CD8-positive, alpha-beta memory T cell (primary cell): ENCODE measurements at regions not wholly inside any gene's neighbourhood (a gene's known extent, or its start where the extent isn't known, plus 50 kb on each side); places are given as distances from the start of the nearest gene placed in this dataset.
"Not testable (repeated sequence)": the region's sequence is repeated elsewhere in the genome, so short reads cannot be mapped to it uniquely, and the experiment has no call there.

Source experiments
- CTCF ChIA-PET: fragments of 350-600 bp; sonication (Branson Sonifier 250); formaldehyde crosslinking; loops from one replicate; lab custom pipeline; 2021; ENCODE audit warnings: antibody characterized with exemption; lab: Charles Lee
- POLR2A ChIA-PET: fragments of 350-600 bp; sonication (Branson Sonifier 250); formaldehyde crosslinking; loops from one replicate; lab custom pipeline; 2021; ENCODE audit warnings: antibody characterized with exemption; lab: Charles Lee
- DNase-seq, 5 donors: peaks; one replicate each; pipeline versions ENCODE4 v3.0.0 to v3.0.0-alpha.2; 2020 to 2022; ENCODE audit warnings: mixed read lengths in 1 of 5
- H3K27ac ChIP-seq: one replicate; pipeline ENCODE4 v1.7.0; 2013; ENCODE audit warnings: low read depth, mild to moderate bottlenecking, low read length, moderate library complexity
- H3K27me3 ChIP-seq: 2 replicates; pipeline ENCODE4 v1.7.0; 2013; ENCODE audit warnings: low read length, mild to moderate bottlenecking; ENCODE audit not compliant: insufficient read depth, poor library complexity, severe bottlenecking
- H3K36me3 ChIP-seq: 2 replicates; pipeline ENCODE4 v1.7.0; 2013; ENCODE audit warnings: mild to moderate bottlenecking, low read length, moderate library complexity; ENCODE audit not compliant: insufficient read depth
- H3K4me1 ChIP-seq: 2 replicates; pipeline ENCODE4 v1.7.0; 2013; ENCODE audit warnings: mild to moderate bottlenecking, low read length, moderate library complexity; ENCODE audit not compliant: insufficient read depth
- H3K4me3 ChIP-seq: 2 replicates; pipeline ENCODE4 v1.7.0; 2013; ENCODE audit warnings: mild to moderate bottlenecking, low read length
- H3K9me3 ChIP-seq: 2 replicates; pipeline ENCODE4 v1.7.0; 2013; ENCODE audit warnings: mild to moderate bottlenecking, low read length
- H3K27ac Mint-ChIP-seq, 8 donors: one replicate each; pipeline ENCODE4 v1.8.0; 2020 to 2021; ENCODE audit warnings: mixed read lengths in 8 of 8, mild to moderate bottlenecking in 6 of 8, inconsistent platforms in 3 of 8, moderate library complexity in 3 of 8
- H3K27me3 Mint-ChIP-seq, 2 donors: one replicate each; pipeline ENCODE4 v1.8.0; 2020 to 2021; ENCODE audit warnings: mixed read lengths in 2 of 2, mild to moderate bottlenecking in 1 of 2, moderate library complexity in 1 of 2
- H3K36me3 Mint-ChIP-seq, 3 donors: one replicate each; pipeline ENCODE4 v1.8.0; 2020 to 2021; ENCODE audit warnings: mixed read lengths in 3 of 3, inconsistent platforms in 1 of 3, mild to moderate bottlenecking in 1 of 3
- H3K4me1 Mint-ChIP-seq, 3 donors: one replicate each; pipeline ENCODE4 v1.8.0; 2020 to 2021; ENCODE audit warnings: mixed read lengths in 3 of 3, inconsistent platforms in 1 of 3, mild to moderate bottlenecking in 1 of 3
- H3K4me3 Mint-ChIP-seq, 7 donors: one replicate each; pipeline ENCODE4 v1.8.0; 2020 to 2021; ENCODE audit warnings: mixed read lengths in 7 of 7, mild to moderate bottlenecking in 6 of 7, moderate library complexity in 4 of 7, inconsistent platforms in 2 of 7
- H3K9me3 Mint-ChIP-seq, 5 donors: one replicate each; pipeline ENCODE4 v1.8.0; 2020 to 2022; ENCODE audit warnings: mixed read lengths in 5 of 5, mild to moderate bottlenecking in 3 of 5, moderate library complexity in 2 of 5, inconsistent platforms in 1 of 5

- CTCF ChIA-PET, H3K9me3 ChIP-seq, H3K4me3 Mint-ChIP-seq, H3K27ac Mint-ChIP-seq, H3K36me3 ChIP-seq, DNase-seq, H3K27me3 Mint-ChIP-seq, H3K36me3 Mint-ChIP-seq, H3K27ac ChIP-seq, H3K4me1 Mint-ChIP-seq, H3K4me3 ChIP-seq, H3K27me3 ChIP-seq, H3K4me1 ChIP-seq, POLR2A ChIA-PET: not testable (repeated sequence)
- peaks cover 0 to 14% (median 8%) of the 10 kb centered on the region in 5 donors for H3K9me3 Mint-ChIP-seq
These were observed 822.1 kb downstream of the KCNMA1 start for GRCh38 chr10:76815505-76815904.

- H3K4me1 Mint-ChIP-seq, result no peaks in the 10 kb centered on the region
- ChIA-PET POLR2A (no interaction called here), CTCF (no interaction called here)
- no peaks in the 10 kb centered on the region for H3K27me3 ChIP-seq
- H3K27ac Mint-ChIP-seq, result peak overlapping the region in 1 of 8 donors; percentile 17
- H3K9me3 Mint-ChIP-seq, result peaks cover 0 to 10% (median 6%) of the 10 kb centered on the region in 5 donors
- no peaks in the 10 kb centered on the region for H3K4me1 ChIP-seq
- H3K27me3 Mint-ChIP-seq, result peaks cover 0 to 3% of the 10 kb centered on the region in 2 donors
- no peak overlapping the region for H3K4me3 Mint-ChIP-seq
- no peaks in the 10 kb centered on the region for H3K36me3 Mint-ChIP-seq
- no peaks in the 10 kb centered on the region for H3K36me3 ChIP-seq
- no peaks in the 10 kb centered on the region for H3K9me3 ChIP-seq
- H3K4me3 ChIP-seq, result no peak overlapping the region
- H3K27ac ChIP-seq, result no peak overlapping the region
- DNase-seq, result no peak
These were observed 826.2 kb downstream of the KCNMA1 start for GRCh38 chr10:76811430-76811829.

- H3K4me3 ChIP-seq, result no peak overlapping the region
- peaks cover 0 to 1% of the 10 kb centered on the region in 2 donors for H3K27me3 Mint-ChIP-seq
- no peaks in the 10 kb centered on the region for H3K27me3 ChIP-seq
- no peak overlapping the region for H3K4me3 Mint-ChIP-seq
- H3K9me3 Mint-ChIP-seq, result peaks cover 4 to 10% (median 6%) of the 10 kb centered on the region in 5 donors
- H3K4me1 ChIP-seq, result no peaks in the 10 kb centered on the region
- no peaks in the 10 kb centered on the region for H3K4me1 Mint-ChIP-seq
- no peak overlapping the region for H3K27ac Mint-ChIP-seq
- ChIA-PET CTCF (no interaction called here), POLR2A (no interaction called here)
- H3K27ac ChIP-seq, result no peak overlapping the region
- no peaks in the 10 kb centered on the region for H3K36me3 ChIP-seq
- H3K36me3 Mint-ChIP-seq, result peaks cover 0 to 3% (median 0%) of the 10 kb centered on the region in 3 donors
- no peaks in the 10 kb centered on the region for H3K9me3 ChIP-seq
- DNase-seq, result no peak
These were observed 849.2 kb downstream of the KCNMA1 start for GRCh38 chr10:76788452-76788811.

- no peaks in the 10 kb centered on the region for H3K9me3 ChIP-seq
- Mint-ChIP-seq H3K4me3 (no peak overlapping the region), H3K36me3 (peaks cover 0 to 3% (median 0%) of the 10 kb centered on the region in 3 donors), H3K9me3 (peaks cover 4 to 10% (median 6%) of the 10 kb centered on the region in 5 donors), H3K27ac (no peak overlapping the region), H3K27me3 (peaks cover 0 to 1% of the 10 kb centered on the region in 2 donors), H3K4me1 (no peaks in the 10 kb centered on the region)
- H3K27ac ChIP-seq, result no peak overlapping the region
- ChIA-PET POLR2A (no interaction called here), CTCF (no interaction called here)
- no peak overlapping the region for H3K4me3 ChIP-seq
- no peaks in the 10 kb centered on the region for H3K4me1 ChIP-seq
- no peak for DNase-seq
- no peaks in the 10 kb centered on the region for H3K36me3 ChIP-seq
- H3K27me3 ChIP-seq, result no peaks in the 10 kb centered on the region
These were observed 849.7 kb downstream of the KCNMA1 start for GRCh38 chr10:76787746-76788451.

- Mint-ChIP-seq H3K36me3 (peaks cover 0 to 3% (median 0%) of the 10 kb centered on the region in 3 donors), H3K27me3 (peaks cover 0 to 1% of the 10 kb centered on the region in 2 donors), H3K4me1 (no peaks in the 10 kb centered on the region), H3K27ac (no peak overlapping the region), H3K9me3 (peaks cover 4 to 10% (median 6%) of the 10 kb centered on the region in 5 donors), H3K4me3 (no peak overlapping the region)
- Histone ChIP-seq H3K4me3 (no peak overlapping the region), H3K36me3 (no peaks in the 10 kb centered on the region), H3K4me1 (no peaks in the 10 kb centered on the region), H3K27ac (no peak overlapping the region), H3K27me3 (no peaks in the 10 kb centered on the region), H3K9me3 (no peaks in the 10 kb centered on the region)
- CTCF ChIA-PET, result no interaction called here
- no peak for DNase-seq
- POLR2A ChIA-PET, result no interaction called here
These were observed 851.0 kb downstream of the KCNMA1 start for GRCh38 chr10:76786504-76787072.

GRCh38 chr10:76784076-76784475 is 853.5 kb downstream of the KCNMA1 start:
- Histone ChIP-seq H3K27ac (no peak overlapping the region), H3K4me3 (no peak overlapping the region), H3K4me1 (no peaks in the 10 kb centered on the region), H3K36me3 (no peaks in the 10 kb centered on the region), H3K9me3 (no peaks in the 10 kb centered on the region), H3K27me3 (no peaks in the 10 kb centered on the region)
- POLR2A ChIA-PET, result no interaction called here
- Mint-ChIP-seq H3K27ac (no peak overlapping the region), H3K27me3 (peaks cover 0 to 3% of the 10 kb centered on the region in 2 donors), H3K4me3 (no peak overlapping the region), H3K36me3 (peaks cover 0 to 3% (median 0%) of the 10 kb centered on the region in 3 donors), H3K4me1 (no peaks in the 10 kb centered on the region), H3K9me3 (peaks cover 0 to 7% (median 5%) of the 10 kb centered on the region in 5 donors)
- CTCF ChIA-PET, result no interaction called here
- no peak for DNase-seq

GRCh38 chr10:76779796-76780301 is 857.8 kb downstream of the KCNMA1 start:
- POLR2A ChIA-PET, result no interaction called here
- no peaks in the 10 kb centered on the region for H3K36me3 Mint-ChIP-seq
- no peak overlapping the region for H3K27ac ChIP-seq

GRCh38 chr10:76778914-76779795 is 858.5 kb downstream of the KCNMA1 start:
- Mint-ChIP-seq H3K9me3 (peaks cover 6 to 16% (median 9%) of the 10 kb centered on the region in 5 donors), H3K4me3 (no peak overlapping the region), H3K27ac (no peak overlapping the region), H3K36me3 (no peaks in the 10 kb centered on the region), H3K4me1 (no peaks in the 10 kb centered on the region), H3K27me3 (peaks cover 0 to 1% of the 10 kb centered on the region in 2 donors)
- Histone ChIP-seq H3K27ac (no peak overlapping the region), H3K9me3 (no peaks in the 10 kb centered on the region), H3K4me1 (no peaks in the 10 kb centered on the region), H3K4me3 (no peak overlapping the region), H3K36me3 (no peaks in the 10 kb centered on the region), H3K27me3 (no peaks in the 10 kb centered on the region)
- no peak for DNase-seq
- ChIA-PET POLR2A (no interaction called here), CTCF (no interaction called here)

More at GRCh38 chr10:76779796-76780301, 857.8 kb downstream of the KCNMA1 start:
- Histone ChIP-seq H3K4me1 (no peaks in the 10 kb centered on the region), H3K36me3 (no peaks in the 10 kb centered on the region), H3K9me3 (no peaks in the 10 kb centered on the region), H3K4me3 (no peak overlapping the region), H3K27me3 (no peaks in the 10 kb centered on the region)
- Mint-ChIP-seq H3K4me1 (no peaks in the 10 kb centered on the region), H3K27ac (peak overlapping the region in 1 of 8 donors; percentile 43), H3K27me3 (peaks cover 0 to 1% of the 10 kb centered on the region in 2 donors), H3K4me3 (no peak overlapping the region), H3K9me3 (peaks cover 3 to 13% (median 6%) of the 10 kb centered on the region in 5 donors)
- no peak for DNase-seq
- CTCF ChIA-PET, result no interaction called here
